Fibroblast of lung (primary cell): ENCODE measurements at regions not wholly inside any gene's neighbourhood (a gene's known extent, or its start where the extent isn't known, plus 50 kb on each side); places are given as distances from the start of the nearest gene placed in this dataset.
A peak's percentile ranks its signal among the peaks of the same experiment; 100 is the strongest.

ENCODE experiments used
- EZH2 ChIP-seq: IDR thresholded peaks from 2 replicates; pipeline ENCODE4 v1.5.1; 2012; ENCODE audit warnings: low read length, control low read depth, mild to moderate bottlenecking; ENCODE audit errors: missing control alignments
- TF ChIP-seq, protein P1 (sequence below), 2 donors: IDR thresholded peaks in 1 of 2; conservative IDR thresholded peaks in 1 of 2; 1 replicate in 1 of 2; 2 replicates in 1 of 2; pipeline ENCODE4 v1.5.1; 2011 to 2012; ENCODE audit warnings: low read length in 2 of 2, control low read depth in 1 of 2, inconsistent platforms in 1 of 2, low read depth in 1 of 2, mild to moderate bottlenecking in 1 of 2

DNA sequence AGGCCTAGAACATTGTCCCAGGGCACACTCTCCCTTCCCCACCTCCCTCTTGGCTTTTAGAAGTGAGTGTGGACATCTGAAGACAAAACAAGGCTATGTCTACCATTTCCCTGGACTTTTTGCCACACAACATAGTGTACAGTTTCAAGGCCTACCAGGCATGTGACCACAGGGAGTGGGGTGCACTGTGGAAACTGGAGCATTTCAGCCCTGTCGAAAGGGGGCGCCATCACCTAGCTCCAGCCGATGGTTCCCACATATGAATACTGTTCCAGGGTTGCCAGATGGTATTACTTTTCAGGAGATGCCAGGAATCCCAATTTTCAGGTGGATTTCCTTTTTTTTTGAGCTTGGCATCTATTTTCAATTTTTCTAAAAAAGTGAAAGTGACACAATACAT, 140.7 kb downstream of the KATNIP start:
- TF ChIP-seq, protein P1, sequence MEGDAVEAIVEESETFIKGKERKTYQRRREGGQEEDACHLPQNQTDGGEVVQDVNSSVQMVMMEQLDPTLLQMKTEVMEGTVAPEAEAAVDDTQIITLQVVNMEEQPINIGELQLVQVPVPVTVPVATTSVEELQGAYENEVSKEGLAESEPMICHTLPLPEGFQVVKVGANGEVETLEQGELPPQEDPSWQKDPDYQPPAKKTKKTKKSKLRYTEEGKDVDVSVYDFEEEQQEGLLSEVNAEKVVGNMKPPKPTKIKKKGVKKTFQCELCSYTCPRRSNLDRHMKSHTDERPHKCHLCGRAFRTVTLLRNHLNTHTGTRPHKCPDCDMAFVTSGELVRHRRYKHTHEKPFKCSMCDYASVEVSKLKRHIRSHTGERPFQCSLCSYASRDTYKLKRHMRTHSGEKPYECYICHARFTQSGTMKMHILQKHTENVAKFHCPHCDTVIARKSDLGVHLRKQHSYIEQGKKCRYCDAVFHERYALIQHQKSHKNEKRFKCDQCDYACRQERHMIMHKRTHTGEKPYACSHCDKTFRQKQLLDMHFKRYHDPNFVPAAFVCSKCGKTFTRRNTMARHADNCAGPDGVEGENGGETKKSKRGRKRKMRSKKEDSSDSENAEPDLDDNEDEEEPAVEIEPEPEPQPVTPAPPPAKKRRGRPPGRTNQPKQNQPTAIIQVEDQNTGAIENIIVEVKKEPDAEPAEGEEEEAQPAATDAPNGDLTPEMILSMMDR (conservative IDR thresholded peaks at IDR 0.05 in 1 of 2, IDR thresholded peaks at IDR 0.05 in 1 of 2; ENCODE audit: low read depth in 1 of 2, low read length in 2 of 2), result peak; percentile 32 to 47
- no peak for TF ChIP-seq EZH2
